Hepatic stellate cell (primary cell): ENCODE measurements at regions not wholly inside any gene's neighbourhood (a gene's known extent, or its start where the extent isn't known, plus 50 kb on each side); places are given as distances from the start of the nearest gene placed in this dataset.
"Not testable (repeated sequence)": the region's sequence is repeated elsewhere in the genome, so short reads cannot be mapped to it uniquely, and the experiment has no call there.

Experiments used
- DNase-seq: peaks from one replicate; pipeline ENCODE4 v3.0.0; 2011; ENCODE audit warnings: low spot score

DNA sequence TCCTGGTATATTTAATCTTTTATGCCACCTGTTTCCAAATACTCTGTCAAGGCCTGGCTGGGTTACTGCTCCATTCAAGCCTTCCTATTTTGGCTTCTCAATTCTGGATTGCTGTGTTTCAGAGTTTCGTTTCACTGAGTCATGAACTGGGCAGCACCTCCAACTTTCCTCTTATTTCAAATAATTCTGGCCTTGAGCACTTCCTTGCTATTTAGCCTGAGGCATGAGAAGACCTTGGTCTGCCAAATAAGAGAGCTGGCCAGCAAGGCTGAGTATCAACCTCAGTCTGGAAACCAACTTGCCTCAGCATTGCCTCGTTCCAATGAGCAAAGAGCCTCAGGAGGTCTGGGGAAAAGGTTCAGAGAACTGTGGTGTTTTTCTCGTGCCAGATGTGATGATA is 66.6 kb downstream of the TNFAIP3 start:
- DNase-seq = no peak

DNA sequence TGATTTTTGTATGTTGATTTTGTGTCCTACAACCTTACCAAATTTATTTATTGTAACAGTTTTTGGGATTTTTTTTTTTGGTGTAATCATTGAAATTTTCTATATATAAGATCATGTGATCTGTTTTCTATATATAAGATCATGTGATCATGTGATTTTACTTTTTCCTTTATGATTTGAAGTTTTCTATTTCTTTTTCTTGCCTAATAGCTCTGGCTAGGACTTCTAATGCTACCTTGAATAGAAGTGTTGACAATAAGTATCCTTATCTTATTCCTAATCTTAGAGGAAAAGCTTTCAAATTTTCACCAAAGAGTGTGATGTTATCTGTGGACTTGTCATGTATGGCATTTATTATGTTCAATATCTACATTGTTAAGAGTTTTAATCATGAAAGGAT is 69.7 kb downstream of the TNFAIP3 start:
- no peak for DNase-seq

DNA sequence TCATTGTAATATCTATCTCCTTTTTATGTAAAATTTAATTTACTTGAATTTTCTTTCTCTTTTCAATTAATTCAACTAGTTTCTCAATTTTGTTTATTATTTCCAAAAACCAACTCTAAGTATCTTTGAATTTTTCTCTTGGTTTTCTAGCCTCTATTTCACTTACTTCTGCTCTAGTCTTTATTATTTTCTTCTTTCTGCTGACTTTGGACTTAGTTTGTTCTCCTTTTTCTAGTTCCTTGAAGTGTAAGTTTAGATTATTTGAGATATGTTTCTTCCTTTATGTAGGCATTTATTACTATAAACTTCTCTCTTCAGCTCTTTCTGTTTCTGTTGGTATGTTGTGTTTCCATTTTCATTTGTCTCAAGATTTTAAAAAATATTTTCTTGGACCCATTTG is 70.8 kb downstream of the TNFAIP3 start:
- DNase-seq = no peak

DNA sequence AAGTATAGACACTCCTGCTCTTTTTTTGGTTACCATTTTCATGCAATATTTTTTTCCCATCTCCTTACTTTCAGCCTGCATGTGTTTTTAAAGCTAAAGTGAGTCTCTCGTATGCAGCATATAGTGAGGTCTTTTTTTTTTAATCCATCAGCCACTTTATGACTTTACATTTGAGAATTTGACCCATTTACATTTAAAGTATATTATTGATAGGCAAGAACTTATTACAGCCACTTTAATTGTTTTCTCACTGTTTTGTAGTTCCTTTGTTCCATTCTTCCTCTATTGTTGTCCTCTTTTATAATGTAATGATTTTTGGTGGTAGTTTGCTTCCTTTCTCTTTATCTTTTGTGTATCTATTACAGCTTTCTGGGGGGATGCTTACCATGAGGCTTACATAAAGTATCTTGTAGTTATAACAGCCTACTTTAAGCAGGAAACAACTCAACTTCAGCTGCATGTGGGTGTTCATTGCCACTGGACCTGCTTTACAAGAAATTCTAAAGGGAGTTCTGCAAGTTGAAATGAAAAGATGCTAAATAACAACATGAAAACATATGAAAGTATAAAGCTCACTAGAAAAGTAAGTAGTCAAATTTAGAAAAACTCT is 71.8 kb downstream of the TNFAIP3 start:
- DNase-seq = no peak

DNA sequence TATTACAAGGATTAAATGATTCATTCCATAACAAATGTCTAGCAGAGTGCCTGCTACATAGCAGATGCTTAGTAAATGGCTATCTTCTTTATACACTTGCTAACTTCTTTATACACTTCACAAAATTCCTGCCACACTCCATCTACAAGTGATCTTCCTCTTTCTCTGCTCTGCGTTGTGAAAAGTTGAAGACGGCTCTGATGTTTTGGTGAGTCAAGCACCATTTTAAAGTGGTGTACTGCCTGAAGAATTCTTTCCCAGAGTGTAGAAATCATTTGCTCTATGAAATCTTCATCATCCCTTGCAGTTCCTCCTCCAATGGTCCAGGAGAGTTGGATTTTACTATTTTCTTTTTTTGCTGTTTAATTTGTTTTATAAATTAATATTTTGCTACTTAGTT is 74.9 kb downstream of the TNFAIP3 start:
- no peak for DNase-seq

DNA sequence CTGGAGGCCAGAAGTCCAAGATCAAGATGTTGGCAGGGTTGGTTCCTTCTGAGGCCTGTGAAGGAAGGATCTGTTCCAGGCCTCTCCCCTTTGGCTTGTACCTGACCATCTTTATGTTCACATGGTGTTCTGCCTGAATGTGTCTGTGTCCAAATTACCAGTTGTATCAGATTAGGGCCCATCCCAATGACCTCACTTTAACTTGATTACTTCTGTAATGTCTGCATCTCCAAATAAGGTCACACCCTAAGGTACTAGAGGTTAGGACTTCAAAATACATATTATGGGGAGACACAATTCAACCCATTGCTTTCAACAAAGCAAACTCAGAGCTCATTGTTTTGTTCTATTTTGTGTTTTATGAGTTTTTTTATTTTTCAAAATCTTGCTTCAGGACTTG is 75.7 kb downstream of the TNFAIP3 start:
- DNase-seq = no peak

DNA sequence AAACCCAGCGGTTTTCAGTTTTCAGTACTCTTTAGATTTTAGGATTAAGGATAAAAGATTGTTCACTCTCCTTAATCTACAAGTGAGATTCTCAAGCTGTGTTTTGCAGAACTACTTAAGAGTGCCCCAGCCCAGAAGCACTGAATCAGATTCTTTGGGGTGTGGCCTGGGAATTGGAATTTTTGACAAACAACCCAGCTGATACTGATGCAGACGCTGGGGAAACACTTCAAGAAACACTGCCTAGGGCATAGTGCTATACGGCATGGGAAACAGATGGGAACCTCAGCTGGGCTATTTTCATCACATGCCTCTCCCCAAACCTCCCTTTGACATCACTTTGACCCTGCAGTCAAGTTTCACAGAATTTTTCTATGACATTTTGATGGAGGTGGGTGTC is 77.3 kb downstream of the TNFAIP3 start:
- not testable (repeated sequence) for DNase-seq

DNA sequence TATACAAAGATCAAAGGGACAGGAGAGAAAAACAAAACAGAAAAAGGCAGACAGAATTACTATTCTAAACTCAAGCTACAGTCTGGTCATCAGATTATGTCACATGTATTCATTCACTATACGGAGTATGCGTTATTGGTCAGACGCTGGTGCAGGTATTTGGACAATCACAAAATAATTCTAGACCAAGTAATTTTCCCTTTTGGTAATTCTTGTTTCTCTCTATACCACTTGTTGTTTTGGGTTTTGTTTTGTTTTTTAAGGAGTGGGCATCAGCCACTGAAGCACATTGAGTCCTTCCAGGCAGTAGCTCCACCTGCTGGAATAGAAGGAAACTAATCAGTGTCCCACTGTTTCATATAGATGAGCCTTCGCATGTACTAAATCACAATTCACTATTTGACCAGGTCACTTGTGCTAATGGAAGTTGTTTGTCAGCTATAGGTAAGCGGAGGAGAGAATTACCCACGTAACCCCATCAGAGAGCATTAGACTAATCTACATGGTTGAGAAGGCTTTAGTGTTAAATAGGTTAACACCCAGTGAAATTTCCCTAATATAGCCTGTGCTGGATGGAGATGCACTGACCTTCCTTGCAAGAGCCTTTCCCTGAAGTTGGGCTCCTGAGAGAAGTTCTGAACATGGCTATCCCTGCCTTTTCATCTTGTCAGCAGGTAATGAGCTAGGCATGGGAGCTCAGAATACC is 77.9 kb downstream of the TNFAIP3 start:
- peak; percentile 32 for DNase-seq

DNA sequence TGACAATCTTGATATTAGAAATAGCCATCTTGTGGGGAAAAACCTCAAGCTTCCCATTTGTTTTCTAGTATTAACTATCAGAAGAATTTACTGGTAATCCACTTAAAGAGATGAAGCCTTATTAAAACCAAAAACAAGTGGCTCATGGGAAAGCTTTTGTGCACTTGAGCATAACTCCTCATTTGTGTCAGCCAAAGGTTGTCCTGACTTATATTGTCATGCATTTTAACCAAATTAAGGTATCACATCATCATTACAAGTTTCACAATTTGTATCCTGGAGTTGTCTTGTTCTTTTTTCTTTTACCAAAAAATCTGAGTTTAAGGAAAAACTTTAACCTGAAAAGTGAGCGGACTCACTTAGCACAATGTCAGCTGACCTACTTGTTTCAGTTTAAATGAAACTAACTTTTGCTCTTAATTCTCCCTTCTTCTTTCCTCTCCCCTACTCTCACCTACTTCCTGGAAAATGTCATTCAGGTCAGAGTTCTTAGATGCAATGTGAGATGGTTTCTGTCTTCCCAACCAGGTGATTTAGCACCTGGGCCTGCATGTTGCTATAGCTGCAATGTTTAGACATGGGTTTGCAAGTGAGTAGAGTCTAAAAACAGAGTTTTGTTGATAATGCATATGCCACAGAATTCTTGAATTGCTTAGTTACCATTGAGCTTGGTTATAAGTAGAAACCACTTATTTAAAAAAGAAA is 82.8 kb downstream of the TNFAIP3 start:
- DNase-seq = no peak

DNA sequence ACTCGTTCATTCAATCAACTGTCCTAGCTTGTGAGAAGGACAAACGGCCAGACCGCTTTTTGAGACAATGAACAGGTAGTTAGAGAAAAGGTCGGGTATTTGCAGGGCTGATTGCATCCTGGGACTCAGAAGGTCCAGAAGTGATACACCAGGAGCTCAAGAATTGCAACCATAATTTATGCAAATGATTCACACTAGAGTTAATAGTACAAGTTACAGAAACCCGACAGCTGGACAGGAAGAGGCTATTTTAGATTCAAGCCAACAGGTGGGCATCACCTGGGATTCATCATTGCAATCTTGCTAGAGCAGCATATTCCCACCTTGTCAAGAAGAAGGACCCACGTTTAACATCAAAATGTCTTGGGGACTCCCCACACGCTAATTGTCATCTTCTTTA is 83.5 kb downstream of the TNFAIP3 start:
- DNase-seq = no peak

DNA sequence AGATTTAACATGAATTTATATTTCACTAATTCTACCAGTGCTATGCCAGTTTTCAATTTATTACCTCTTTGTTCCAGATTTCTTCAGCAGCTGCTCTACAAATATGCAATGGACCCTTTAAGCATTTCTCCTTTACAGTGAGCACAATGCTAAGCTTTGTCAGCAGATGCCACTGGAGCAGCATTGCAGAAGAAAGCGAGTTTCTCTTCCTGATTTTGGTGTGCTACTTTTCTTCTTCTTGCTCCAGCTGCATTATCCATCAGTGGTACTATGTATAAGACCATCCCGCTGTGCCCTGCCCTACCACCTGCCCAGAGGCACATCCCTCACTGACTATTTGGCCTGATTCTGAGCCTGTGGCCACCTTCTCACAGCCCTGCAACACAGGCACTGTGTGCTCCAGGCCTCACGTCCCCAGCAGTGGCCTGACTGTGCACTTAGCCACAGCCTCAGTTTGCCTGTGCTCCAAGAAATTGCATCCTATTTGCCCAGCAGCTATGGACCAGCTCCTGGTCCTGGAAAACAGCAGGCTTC is 84.1 kb downstream of the TNFAIP3 start:
- no peak for DNase-seq

DNA sequence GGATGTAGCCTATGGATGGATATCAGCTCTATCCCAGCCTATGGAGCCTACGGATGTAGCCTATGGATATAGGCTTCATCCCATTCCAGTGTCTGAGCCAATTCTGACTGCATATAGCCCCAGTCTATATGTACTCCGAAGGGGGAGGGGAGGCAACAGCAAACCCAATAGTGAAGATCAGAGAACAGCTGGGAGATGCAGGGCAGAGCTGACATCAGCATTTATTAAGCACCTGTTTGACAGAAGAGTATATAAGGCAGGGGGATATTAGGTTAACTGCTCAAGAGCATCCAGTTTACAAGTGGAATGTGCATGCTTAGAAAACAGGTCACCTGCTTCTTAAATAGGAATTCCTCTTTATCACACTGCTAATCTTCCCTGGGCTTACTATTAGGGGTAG is 85.2 kb downstream of the TNFAIP3 start:
- DNase-seq = no peak

DNA sequence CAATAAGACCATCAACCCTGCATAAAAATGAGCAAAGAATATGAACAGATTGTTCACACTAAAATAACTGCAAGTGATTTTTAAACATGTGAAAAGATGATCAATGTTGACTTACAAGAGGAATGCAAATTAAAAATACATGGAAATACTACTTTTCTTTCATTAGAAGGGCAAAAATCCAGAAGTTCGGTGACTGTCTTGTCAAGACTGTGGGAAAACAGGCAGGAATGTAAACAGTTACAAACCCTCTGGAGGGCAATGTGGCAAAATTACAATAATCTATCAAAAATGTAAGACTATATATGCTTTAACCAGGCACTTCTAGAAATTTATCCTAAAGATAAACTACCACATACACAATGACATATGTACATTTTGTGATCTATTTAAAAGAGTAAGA is 86.7 kb downstream of the TNFAIP3 start:
- no peak for DNase-seq

DNA sequence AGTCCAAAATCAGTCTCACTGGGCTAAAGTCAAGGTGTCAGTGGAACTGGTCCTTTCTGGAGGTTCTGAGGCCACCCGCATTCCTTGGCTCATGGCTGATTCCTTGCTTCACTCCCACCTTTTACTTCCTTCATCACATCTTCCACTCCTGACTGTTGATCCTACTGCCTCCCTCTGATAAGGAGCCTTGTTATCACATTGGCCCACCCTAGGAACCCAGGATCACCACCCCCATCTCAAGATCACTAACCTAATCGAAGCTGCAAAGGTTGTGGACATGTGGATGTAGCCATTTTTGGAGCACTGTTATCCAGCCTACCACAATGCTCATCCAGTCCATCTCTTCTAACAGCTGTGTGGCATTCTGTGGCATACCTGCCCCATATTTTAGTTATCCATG is 87.2 kb downstream of the TNFAIP3 start:
- DNase-seq = no peak

DNA sequence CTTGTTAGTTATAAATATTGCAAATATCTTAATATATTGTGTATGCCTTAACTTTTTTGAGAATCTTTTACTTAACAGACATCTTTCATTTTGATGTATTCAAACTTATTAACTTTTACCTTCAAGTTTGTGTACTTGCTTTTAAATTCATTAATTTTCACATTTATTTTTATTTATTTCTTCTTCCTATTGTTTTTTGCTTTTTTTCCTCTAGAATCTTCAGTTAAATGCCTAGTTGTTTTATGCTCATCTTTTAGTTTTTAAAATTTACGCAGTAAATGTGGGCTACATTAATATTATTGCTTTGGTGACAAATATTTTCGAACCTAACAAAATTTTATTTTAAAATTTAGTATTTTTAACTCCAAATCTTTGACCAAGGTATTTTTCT is 89.0 kb downstream of the TNFAIP3 start:
- DNase-seq = no peak

DNA sequence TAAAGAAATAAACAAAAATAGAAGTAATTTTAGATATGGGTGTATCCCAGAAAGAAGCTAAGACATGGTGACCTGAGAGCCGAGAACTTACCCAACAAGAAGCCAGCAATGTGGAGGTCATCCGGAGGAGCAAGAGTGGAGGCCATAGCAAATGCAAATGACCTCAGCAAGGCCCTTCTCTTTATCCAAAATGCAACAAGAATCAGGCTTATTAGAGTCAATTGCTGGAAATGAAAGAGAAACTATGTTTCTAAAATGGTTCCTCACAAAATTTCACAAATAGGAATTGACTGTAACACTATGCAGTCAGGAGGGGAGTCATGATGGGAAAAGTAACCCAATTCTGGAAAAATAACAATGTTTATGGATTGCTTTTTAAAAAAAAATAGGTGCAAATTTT is 90.4 kb downstream of the TNFAIP3 start:
- no peak for DNase-seq

DNA sequence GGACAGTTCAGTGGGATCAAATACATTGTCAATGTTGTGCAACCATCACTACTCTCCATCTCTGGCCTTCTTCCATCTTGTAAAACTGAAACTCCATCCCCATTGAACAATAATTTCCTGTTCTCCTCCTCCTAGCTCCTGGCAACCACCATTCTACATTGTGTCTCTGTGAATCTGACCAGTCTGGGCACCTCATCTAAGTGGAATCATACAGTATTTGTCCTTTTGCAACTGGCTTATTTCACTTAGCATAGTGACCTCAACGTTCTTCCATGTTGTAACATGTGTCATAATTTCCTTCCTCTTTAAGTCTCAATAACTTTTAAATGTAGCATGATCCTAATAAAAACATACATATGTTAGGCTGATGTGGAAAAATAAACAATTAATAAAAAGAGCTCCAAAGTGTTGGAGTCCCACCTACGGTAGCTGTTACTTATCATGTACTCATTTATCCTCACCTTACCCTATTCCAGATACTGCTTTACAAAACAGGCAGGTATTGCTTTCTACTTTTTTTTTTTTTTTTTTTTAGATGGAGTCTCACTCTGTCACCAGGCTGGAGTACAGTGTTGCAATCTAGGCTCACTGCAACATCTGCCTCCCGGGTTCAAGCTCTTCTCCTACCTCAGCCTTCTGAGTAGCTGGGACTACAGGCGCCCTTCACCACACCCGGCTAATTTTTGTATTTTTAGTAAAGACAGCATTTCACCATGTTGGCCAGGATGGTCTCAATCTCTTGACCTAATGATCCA is 91.9 kb downstream of the TNFAIP3 start:
- no peak for DNase-seq

DNA sequence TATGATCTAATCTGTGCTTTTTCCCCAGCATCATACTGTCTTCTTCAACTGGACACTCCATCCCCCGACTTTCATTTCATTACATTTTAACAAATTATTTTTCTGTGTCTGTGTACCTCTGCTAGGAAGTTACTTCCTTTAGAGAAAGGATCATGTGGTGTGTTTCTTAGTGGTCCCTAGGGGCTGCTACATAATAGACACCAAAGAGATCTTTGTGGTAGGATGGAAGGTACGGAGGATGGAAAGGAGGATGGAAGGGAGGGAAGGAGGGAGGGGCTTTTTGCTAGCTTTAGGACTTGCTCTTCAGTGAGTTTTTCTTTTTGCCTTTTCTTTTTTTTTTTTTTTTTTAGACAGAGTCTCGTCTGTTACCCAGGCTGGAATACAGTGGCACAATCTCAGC is 95.7 kb downstream of the TNFAIP3 start:
- DNase-seq = no peak

DNA sequence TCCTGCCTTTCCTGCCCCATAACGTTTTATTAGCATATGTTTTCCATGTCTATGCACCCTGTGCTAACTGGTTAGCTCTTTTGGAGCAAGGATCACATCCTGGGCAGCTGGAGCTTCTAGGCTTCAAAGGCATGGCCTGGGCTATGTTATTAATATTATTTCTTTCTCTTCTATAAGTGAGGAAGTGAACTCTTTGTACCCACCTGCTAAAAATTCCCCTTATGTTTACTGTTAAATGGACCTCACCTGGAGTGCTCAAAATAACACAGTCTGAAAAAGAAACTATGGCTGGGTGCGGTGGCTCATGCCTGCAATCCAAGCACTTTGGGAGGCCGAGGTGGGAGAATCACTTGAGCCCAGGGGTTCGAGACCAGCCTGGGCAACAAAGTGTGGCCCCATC is 97.8 kb downstream of the TNFAIP3 start:
- no peak for DNase-seq

DNA sequence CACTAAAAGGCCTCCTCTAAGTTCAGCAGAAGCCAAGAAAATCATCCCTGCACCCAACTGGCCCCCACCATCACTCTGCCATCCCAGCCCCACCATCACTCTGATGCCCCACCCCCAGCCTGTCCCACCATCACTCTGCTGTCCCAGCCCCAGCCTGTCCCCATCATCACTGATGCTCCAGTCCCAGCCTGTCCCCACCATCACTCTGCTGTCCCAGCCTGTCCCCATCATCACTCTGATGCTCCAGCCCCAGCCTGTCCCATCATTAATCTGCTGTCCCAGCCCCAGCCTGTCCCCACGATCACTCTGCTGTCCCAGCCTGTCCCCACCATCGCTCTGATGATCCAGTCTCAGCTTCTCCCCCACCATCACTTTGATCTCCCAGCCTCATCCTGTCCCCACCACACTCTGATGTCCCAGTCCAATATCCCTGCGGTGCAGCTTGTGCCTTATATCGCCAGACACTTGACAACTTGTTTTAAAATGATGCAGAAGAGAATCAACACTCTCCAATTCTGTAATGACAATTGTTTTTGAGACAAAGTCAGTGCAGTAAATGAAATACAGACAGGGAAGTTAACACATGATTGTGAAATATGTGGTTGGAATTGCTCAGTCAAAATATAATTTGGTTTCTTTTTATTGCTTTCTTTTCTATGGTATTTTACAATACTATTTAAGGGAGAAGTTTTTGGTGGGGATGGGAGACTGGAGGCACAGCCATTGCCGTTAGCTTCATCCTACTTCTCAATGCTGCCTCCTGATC is 100.8 kb downstream of the TNFAIP3 start:
- no peak for DNase-seq

DNA sequence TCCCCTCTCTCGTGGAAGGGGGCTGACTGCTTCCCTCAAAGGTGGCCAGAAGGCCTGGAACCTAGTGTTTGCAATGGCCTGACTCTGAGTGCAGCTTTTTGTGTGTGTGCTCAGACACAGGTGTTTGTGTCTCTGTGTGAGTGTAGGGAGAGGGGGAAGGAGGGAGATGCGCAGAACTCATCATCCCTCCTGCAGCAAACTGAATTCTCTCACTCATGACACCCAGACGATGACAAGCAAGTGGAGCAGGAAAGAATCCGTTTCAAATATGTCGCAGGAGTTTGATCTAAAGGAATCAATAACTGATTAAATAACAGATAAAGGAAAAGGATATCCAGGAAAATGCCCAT is 101.4 kb downstream of the TNFAIP3 start:
- no peak for DNase-seq

DNA sequence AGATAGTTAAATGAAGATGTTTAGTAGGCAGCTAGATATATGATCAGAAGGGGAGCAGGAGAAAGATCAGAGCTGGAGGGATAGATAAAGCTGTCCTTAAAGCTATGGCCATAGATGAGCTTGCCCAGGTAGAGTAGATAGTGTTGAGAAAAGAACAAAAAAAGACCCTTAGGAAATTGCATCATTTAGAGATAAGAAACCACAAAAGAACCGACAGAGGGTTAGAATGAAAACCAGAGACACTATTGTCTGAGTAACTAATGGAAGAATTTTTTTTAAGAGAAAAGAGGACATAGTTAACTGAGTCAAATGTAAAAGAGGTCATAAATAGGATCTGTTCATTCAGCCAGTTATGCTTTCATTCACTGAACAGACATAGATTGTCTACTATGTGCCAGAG is 101.8 kb downstream of the TNFAIP3 start:
- DNase-seq = no peak
